Kidney (tissue), 13 donors: ENCODE measurements at regions not wholly inside any gene's neighbourhood (a gene's known extent, or its start where the extent isn't known, plus 50 kb on each side); places are given as distances from the start of the nearest gene placed in this dataset.

Experiments used
- DNase-seq, 5 donors: peaks; one replicate each; pipeline ENCODE4 v3.0.0-alpha.2; 2013 to 2020
- FAIRE-seq: peaks from 2 replicates; lab custom pipeline; 2012; peaks lifted over from hg19 to GRCh38; lab: Jason Lieb, UNC
- H3K27ac ChIP-seq, 2 donors: one replicate each; pipeline ENCODE4 v1.7.0; 2013; ENCODE audit warnings: low read depth in 2 of 2, low read length in 2 of 2, inconsistent platforms in 1 of 2
- H3K27me3 ChIP-seq: one replicate; pipeline ENCODE4 v1.7.1; 2013; ENCODE audit warnings: low read length, inconsistent platforms; ENCODE audit not compliant: control insufficient read depth, insufficient read depth
- H3K36me3 ChIP-seq, 3 donors: one replicate each; pipeline versions ENCODE4 v1.7.0 to v1.7.1; 2013; ENCODE audit warnings: low read length in 3 of 3, control low read depth in 1 of 3, inconsistent platforms in 1 of 3; ENCODE audit not compliant: insufficient read depth in 3 of 3, control insufficient read depth in 2 of 3
- H3K4me1 ChIP-seq, 3 donors: one replicate each; pipeline versions ENCODE4 v1.7.0 to v1.7.1; 2013; ENCODE audit warnings: low read length in 3 of 3, inconsistent platforms in 1 of 3, low read depth in 1 of 3; ENCODE audit not compliant: control insufficient read depth in 2 of 3, insufficient read depth in 2 of 3
- H3K4me3 ChIP-seq, 3 donors: one replicate each; pipeline versions ENCODE4 v1.7.0 to v1.8.1; 2013; ENCODE audit warnings: low read length in 3 of 3, control low read depth in 1 of 3, inconsistent platforms in 1 of 3
- H3K9ac ChIP-seq, 3 donors: one replicate each; pipeline versions ENCODE4 v1.7.0 to v1.7.1; 2013; ENCODE audit warnings: low read length in 3 of 3, control low read depth in 1 of 3, inconsistent platforms in 1 of 3
- H3K9me3 ChIP-seq, 3 donors: one replicate each; pipeline versions ENCODE4 v1.7.0 to v1.7.1; 2013; ENCODE audit warnings: low read length in 3 of 3, control low read depth in 1 of 3, inconsistent platforms in 1 of 3; ENCODE audit not compliant: control insufficient read depth in 2 of 3, insufficient read depth in 1 of 3
- CTCF ChIP-seq: IDR thresholded peaks from 3 replicates; pipeline ENCODE4 v1.5.1; 2012; ENCODE audit warnings: mild to moderate bottlenecking, moderate library complexity, borderline replicate concordance; ENCODE audit not compliant: insufficient read depth; ENCODE audit errors: extremely low read depth
- intact Hi-C: fragments of 100-400 bp; cut with DNase I; formaldehyde crosslinking; loops from one replicate; pipeline ENCODE4 v1.11.1; 2022
- donor health status: control.
- donor health status: control.
- donor health status: control.
- donor health status: control.
- donor health status: control.
- donor health status: DM: yes; HTN: yes; CAD: no.
- donor health status: Normal renal cell carcinoma (clear cell type).

GRCh38 chr11:33989461-33989860 lies 62.1 kb upstream of the CAPRIN1 start:
- H3K9me3 ChIP-seq: no peaks in the 10 kb centered on the region
- H3K4me1 ChIP-seq: no peaks in the 10 kb centered on the region
- intact Hi-C loops: no loop called here
- no peak for TF ChIP-seq CTCF
- H3K9ac ChIP-seq: no peak overlapping the region
- FAIRE-seq: no peak
- H3K36me3 ChIP-seq: no peaks in the 10 kb centered on the region
- no peak overlapping the region for H3K27ac ChIP-seq
- DNase-seq: no peak
- no peaks in the 10 kb centered on the region for H3K27me3 ChIP-seq
- no peak overlapping the region for H3K4me3 ChIP-seq

GRCh38 chr11:33988586-33989370 lies 62.8 kb upstream of the CAPRIN1 start:
- intact Hi-C loops: no loop called here
- H3K9me3 ChIP-seq: no peaks in the 10 kb centered on the region
- no peaks in the 10 kb centered on the region for H3K36me3 ChIP-seq
- no peak overlapping the region for H3K9ac ChIP-seq
- FAIRE-seq (no peak), DNase-seq (no peak)
- no peak overlapping the region for H3K27ac ChIP-seq
- no peak overlapping the region for H3K4me3 ChIP-seq
- no peaks in the 10 kb centered on the region for H3K27me3 ChIP-seq
- no peaks in the 10 kb centered on the region for H3K4me1 ChIP-seq
- TF ChIP-seq CTCF: no peak

DNA sequence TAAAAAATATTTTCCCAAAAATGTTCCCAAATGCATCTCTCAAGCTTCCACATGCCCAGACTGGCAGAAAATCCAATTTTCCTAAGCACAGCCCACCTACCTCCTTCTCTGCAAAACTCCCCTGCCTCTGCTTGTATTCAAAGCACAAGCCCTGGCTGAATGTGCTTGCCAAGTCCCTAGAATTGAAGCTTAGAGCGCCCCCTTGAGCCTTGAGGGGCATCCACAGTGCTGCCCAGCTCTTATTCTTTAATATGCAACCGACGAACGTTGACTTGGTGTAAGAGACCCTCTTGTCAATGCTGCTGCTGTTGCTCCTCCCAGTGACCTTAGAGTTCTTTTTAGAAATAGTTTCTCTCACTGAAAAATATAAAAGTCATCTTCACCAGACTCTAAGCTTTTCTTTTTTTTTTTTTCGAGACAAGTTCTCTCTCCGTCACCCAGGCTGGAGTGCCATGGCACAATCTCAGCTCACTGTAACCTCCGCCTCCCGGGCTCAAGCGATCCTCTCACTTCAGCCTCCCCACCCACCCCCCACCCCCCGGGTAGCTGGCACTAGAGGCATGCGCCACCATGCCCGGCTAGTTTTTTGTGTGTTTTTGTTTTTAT lies 63.5 kb upstream of the CAPRIN1 start:
- peak; percentile 86 for TF ChIP-seq CTCF
- no peak for FAIRE-seq

More for the DNA sequence above, 63.5 kb upstream of the CAPRIN1 start:
- DNase-seq: peak in 4 of 5 donors; percentile 81 to 93 (median 82)
- H3K27ac ChIP-seq: no peak overlapping the region
- no peaks in the 10 kb centered on the region for H3K36me3 ChIP-seq
- H3K9ac ChIP-seq: no peak overlapping the region
- intact Hi-C loops: no loop called here
- no peaks in the 10 kb centered on the region for H3K9me3 ChIP-seq
- H3K27me3 ChIP-seq: no peaks in the 10 kb centered on the region
- H3K4me3 ChIP-seq: no peak overlapping the region
- H3K4me1 ChIP-seq: no peaks in the 10 kb centered on the region
